GM18870 (cell line): ENCODE measurements at regions not wholly inside any gene's neighbourhood (a gene's known extent, or its start where the extent isn't known, plus 50 kb on each side); places are given as distances from the start of the nearest gene placed in this dataset.
"Not testable (repeated sequence)": the region's sequence is repeated elsewhere in the genome, so short reads cannot be mapped to it uniquely, and the experiment has no call there.

ENCODE experiments used
- ATAC-seq: cut with Tn5 transposase; IDR thresholded peaks from one replicate; pipeline ENCODE4 v1.9.1; 2021; ENCODE audit warnings: moderate library complexity; ENCODE audit not compliant: unreplicated experiment

GRCh38 chr10:9009505-9009904 is 955.0 kb downstream of the GATA3 start:
- ATAC-seq: no peak

GRCh38 chr10:9010093-9010492 is 955.6 kb downstream of the GATA3 start:
- no peak for ATAC-seq

DNA sequence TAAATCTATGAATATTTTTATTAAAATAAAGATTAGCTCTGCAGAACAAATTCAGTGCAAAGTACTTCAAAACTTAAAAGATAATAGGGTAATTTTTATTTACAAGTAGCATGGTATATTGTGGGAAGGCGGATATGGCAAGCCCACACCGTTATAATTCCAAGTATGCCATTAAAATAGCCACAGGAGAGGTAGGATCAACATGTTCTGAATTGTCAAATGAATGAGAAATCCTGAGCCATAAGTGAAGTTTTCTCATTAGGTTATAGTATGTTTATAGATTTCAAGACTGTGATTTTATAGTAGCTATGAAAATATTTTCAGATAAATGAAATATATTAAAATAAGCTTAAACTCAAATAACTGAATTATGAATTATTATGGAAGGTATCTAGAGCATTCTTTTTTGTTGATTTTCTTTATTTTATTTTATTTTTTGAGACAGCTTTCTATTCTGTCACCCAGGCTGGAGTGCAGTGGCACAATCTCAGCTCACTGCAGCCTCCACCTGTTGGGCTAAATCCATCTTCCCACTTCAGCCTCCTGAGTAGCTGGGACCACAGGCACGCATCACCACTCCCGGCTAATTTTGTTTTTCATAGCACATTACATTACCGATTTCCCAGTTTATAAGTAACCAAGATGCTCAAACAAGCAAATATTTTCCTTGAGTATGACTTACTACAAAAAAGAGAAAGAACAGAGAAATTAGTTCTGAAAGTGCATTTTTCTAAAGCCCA is 956.6 kb downstream of the GATA3 start:
- ATAC-seq: no peak

DNA sequence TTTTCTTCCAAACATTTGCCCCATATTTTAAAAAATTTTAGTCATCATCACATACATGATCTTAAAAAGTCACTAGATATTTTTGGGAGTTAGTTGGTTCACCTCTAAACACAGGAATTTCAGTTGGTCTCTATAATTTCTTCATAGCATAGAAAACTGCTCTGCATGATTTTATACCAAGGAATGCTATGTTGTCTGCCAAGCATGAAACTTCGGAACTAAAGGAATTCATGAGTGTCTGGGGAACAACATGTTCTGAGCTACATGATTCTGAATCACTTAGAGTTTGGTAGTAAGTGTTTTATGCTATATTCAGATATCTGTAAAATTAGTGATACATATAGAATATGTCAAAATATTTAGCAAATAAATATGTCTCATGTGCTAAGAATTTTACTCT is 957.8 kb downstream of the GATA3 start:
- ATAC-seq: no peak

DNA sequence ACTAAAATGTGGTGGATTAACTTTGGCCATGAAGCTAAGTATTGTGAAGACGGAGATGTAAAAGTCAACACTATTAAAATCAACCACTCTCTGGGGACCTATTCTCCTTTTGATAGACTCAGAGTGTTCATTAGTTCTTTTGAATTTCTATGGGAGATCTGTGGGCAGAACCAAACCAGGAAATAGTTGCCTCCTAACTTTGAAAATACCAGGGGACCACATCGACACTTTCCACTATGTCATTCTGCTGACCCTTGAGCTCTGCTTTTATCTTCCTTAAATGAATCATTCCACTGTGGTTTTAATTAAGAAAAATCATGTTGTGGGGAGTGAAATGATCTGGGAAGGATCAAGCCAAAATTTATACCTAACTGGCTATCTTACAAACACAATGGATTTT is 960.5 kb downstream of the GATA3 start:
- ATAC-seq: no peak

GRCh38 chr10:9015447-9015846 is 961.0 kb downstream of the GATA3 start:
- no peak for ATAC-seq

DNA sequence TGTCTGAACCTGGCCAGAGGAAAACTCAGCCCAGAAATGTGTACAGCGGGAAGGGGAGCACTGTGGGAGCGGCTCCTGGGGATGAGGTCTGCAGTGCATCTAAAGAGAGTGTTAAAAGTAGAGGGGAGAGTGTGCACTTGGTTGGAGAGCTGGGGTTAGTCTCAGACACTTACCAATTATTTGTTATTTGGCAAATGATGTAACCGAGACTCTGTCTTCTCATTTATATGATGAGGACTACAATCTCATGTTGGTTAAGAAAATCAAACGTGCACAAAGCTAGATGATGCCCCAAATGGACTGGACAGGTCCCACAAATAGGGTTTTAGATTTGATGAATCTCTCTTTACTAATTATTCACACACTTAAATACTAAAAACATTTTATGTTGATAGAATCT is 962.4 kb downstream of the GATA3 start:
- no peak for ATAC-seq

- no peak for ATAC-seq
Observed at GRCh38 chr10:9018195-9019173, 964.0 kb downstream of the GATA3 start.

GRCh38 chr10:9023206-9023605 is 968.7 kb downstream of the GATA3 start:
- no peak for ATAC-seq

DNA sequence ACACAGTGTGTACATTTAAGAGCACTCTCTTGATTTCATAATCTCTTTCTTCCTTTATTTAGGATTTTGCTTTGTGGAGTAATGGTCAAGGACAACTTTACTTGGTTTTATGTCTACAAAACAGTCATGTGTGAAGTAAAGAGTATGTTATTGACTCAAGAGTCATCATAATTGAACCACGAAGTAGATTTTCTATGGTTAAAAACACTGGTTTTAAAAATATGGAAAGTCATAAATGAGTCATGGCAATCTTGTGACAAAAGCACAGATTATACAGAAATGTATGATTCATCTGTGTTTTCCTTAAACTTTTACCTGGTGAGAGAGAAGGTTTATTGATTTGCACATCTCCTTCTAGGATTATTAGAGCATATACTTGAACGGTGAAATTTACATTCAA is 969.7 kb downstream of the GATA3 start:
- no peak for ATAC-seq

- ATAC-seq: no peak
Observed at GRCh38 chr10:9028231-9028630, 973.7 kb downstream of the GATA3 start.

DNA sequence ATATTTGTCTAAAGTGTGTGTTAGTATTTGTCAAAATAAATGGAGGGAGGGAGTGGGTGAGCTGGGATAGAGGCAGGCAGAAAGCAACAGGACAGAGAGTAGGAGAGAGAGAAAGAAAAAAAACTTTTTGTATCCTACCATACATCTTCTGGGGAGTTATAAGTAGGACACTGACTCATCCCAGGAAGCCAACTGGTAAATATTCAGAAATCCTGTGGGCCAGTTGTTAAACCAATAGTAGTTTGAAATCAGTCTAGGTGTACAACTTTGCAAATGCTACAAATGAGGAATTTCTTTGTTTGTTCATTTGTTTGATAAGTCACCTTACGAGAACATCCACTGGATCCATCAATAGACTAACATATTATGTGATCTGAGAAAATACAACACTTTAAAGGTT is 980.9 kb downstream of the GATA3 start:
- ATAC-seq: no peak

- no peak for ATAC-seq
Observed at GRCh38 chr10:9036711-9037204, 982.3 kb downstream of the GATA3 start.

GRCh38 chr10:9038146-9038714 is 983.7 kb downstream of the GATA3 start:
- ATAC-seq: no peak

DNA sequence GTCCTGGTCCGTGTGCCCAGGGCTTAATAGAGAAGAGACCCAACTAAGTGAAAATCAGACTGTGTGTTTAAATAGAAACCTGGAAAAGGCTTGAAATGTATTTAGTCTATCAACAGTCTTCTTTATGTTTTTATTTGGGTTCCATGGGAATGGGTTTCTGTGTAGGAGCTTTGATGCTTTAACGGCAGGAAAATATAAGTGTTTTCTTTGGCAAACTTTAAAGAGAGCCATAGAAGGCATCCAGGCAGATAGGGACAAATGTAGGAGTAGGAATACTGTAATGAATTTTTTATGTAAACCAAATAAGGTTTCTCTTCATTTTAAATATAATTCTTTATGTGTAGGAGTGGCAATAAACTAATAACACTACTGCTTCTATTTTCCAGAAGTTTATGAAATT is 989.0 kb downstream of the GATA3 start:
- ATAC-seq: no peak

DNA sequence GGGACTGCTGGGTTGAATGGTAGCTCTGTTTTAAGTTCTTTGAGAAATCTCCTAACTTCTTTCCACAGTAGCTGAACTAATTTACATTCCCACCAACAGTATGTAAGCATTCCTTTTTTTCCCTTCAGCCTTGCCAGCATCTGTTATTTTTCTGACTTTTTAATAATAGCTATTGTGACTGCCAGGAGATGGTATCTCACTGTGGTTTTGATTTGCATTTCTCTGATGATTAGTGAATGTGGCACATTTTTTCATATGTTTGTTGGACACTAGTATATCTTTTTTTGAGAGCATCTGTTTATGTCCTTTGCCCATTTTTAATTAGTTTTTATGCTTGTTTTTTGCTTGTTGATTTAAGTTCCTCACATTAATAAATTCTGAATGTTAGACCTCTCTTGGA is 990.8 kb downstream of the GATA3 start:
- ATAC-seq: no peak

GRCh38 chr10:9051328-9051974 is 997.0 kb downstream of the GATA3 start:
- ATAC-seq: no peak

GRCh38 chr10:9052767-9053166 is 998.3 kb downstream of the GATA3 start:
- ATAC-seq: no peak

GRCh38 chr10:9056521-9056920 is 1002.0 kb downstream of the GATA3 start:
- ATAC-seq: no peak

GRCh38 chr10:9057293-9057692 is 1002.8 kb downstream of the GATA3 start:
- ATAC-seq: not testable (repeated sequence)

- no peak for ATAC-seq
Observed at GRCh38 chr10:9060314-9060713, 1005.8 kb downstream of the GATA3 start.
